Ureter (tissue), 1 donor: ENCODE measurements at regions not wholly inside any gene's neighbourhood (a gene's known extent, or its start where the extent isn't known, plus 50 kb on each side); places are given as distances from the start of the nearest gene placed in this dataset.

Source experiments
- DNase-seq: peaks from one replicate; pipeline ENCODE4 v3.0.0-alpha.2; 2020; ENCODE audit warnings: low spot score
- donor health status: DM: yes; HTN: yes; CAD: no.

- DNase-seq: no peak
These were observed 303.8 kb downstream of the SEC14L1 start for GRCh38 chr17:77444628-77444983.

GRCh38 chr17:77444984-77445759 lies 304.4 kb downstream of the SEC14L1 start:
- DNase-seq: no peak

- DNase-seq: no peak
These were observed 305.2 kb downstream of the SEC14L1 start for GRCh38 chr17:77445760-77446532.

GRCh38 chr17:77446940-77447634 lies 306.3 kb downstream of the SEC14L1 start:
- no peak for DNase-seq

GRCh38 chr17:77449373-77449907 lies 308.7 kb downstream of the SEC14L1 start:
- DNase-seq: no peak

- peak; percentile 74 for DNase-seq
These were observed 309.4 kb downstream of the SEC14L1 start for GRCh38 chr17:77449908-77450741.

GRCh38 chr17:77450742-77451244 lies 310.0 kb downstream of the SEC14L1 start:
- DNase-seq: no peak

- DNase-seq: no peak
These were observed 310.6 kb downstream of the SEC14L1 start for GRCh38 chr17:77451245-77451893.

GRCh38 chr17:77451894-77452852 lies 311.4 kb downstream of the SEC14L1 start:
- no peak for DNase-seq

GRCh38 chr17:77453613-77454241 lies 313.0 kb downstream of the SEC14L1 start:
- DNase-seq: no peak

GRCh38 chr17:77454242-77455095 lies 313.7 kb downstream of the SEC14L1 start:
- DNase-seq: no peak

GRCh38 chr17:77455111-77455890 lies 314.5 kb downstream of the SEC14L1 start:
- DNase-seq: no peak

GRCh38 chr17:77455891-77456260 lies 315.1 kb downstream of the SEC14L1 start:
- no peak for DNase-seq

GRCh38 chr17:77456271-77456950 lies 315.6 kb downstream of the SEC14L1 start:
- no peak for DNase-seq

- no peak for DNase-seq
These were observed 316.3 kb downstream of the SEC14L1 start for GRCh38 chr17:77456951-77457548.

GRCh38 chr17:77457572-77458201 lies 316.9 kb downstream of the SEC14L1 start:
- DNase-seq: no peak
